ENCODE measurements at regions not wholly inside any gene's neighbourhood (a gene's known extent, or its start where the extent isn't known, plus 50 kb on each side); places are given as distances from the start of the nearest gene placed in this dataset.
"Not testable (repeated sequence)": the region's sequence is repeated elsewhere in the genome, so short reads cannot be mapped to it uniquely, and the experiment has no call there.

DNA sequence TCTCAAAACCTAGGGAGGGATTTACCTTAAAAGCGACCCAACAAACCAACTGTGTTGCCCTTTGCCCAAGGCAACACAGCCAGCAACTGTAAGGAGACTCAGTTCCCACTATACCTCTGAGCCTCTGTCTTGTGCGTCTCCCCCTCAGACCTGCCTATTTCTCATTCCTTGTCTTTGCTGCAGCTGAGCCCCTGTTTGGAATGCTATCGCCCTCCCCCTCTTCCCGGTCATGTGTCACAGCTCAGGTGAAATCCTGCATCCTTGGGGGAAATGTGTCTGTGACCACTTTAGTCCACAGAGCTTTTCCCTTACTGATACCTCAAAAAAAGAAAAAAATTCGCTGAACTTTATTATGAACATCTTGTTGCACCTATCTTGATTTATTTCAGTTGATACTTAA is 52.0 kb upstream of the LRIG1 start:
- Histone ChIP-seq H3K4me3 (ENCODE audit: low read length) (no peak overlapping the region), H3K9me3 (ENCODE audit: control insufficient read depth, low read length) (no peaks in the 10 kb centered on the region), H3K27ac (ENCODE audit: low read length) (no peak overlapping the region), H3K4me1 (ENCODE audit: control insufficient read depth, insufficient read depth, low read length) (no peaks in the 10 kb centered on the region), H3K27me3 (ENCODE audit: control insufficient read depth, insufficient read depth) (no peaks in the 10 kb centered on the region)
- intact Hi-C loops (cut with DNase I) = no loop called here
- DNase-seq (no peak), ATAC-seq (no peak)
- WGBS = 92% methylated on average over 5 of the region's 5 CpGs

DNA sequence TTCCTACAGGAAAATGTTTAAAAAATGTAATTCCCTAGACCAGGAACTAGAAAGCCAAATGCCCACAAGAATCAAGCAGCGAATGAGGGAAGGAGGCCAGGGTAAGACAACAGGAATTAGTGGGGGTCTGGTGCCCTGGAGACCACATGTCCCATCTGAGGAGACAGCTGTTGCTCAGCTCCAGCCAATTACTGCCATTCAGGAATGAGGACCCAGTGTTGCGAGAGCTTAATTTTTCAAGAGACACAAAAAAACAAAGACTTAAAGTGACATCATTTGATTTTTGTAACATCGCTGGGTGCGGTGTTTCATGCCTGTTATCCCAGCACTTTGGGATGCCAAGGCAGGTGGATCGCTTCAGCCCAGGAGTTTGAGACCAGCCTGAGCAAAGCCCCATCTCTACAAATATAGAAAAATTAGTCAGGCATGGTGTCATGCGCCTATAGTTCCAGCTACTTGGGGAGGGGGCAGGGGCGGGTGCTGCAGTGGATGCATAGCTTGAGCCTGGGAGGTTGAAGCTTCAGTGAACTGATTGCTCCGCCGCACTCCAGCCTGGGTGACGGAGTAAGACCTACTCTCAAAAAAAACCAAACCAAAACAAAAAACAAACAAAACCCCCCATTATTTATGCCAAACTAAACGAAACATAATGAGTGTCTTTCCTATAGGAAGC is 52.8 kb upstream of the LRIG1 start:
- DNase-seq (no peak), ATAC-seq (no peak)
- WGBS = 93% methylated on average over 11 of the region's 11 CpGs
- Histone ChIP-seq H3K4me1 (ENCODE audit: control insufficient read depth, insufficient read depth, low read length) (no peaks in the 10 kb centered on the region), H3K4me3 (ENCODE audit: low read length) (no peak overlapping the region), H3K27ac (ENCODE audit: low read length) (no peak overlapping the region), H3K9me3 (ENCODE audit: control insufficient read depth, low read length) (no peaks in the 10 kb centered on the region), H3K27me3 (ENCODE audit: control insufficient read depth, insufficient read depth) (no peaks in the 10 kb centered on the region)
- intact Hi-C loops (cut with DNase I) = no loop called here

DNA sequence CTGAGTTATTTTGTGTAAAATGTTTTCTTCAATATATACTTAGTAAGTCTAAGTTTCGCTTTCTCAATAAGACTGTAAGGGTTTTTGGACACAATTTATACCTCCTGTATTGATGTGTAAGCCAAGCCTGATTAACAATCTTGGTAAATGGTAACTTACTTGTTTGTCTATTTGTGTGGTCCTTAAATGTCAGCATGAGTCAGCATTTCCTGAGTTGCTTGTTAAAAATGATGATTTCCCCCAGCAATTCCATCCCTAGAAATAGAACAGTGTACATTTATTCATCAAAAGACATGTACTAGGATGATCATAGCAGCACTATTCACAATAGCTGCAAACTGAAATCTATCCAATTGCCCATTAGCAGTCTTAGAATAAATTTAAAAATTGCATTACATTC is 53.4 kb upstream of the LRIG1 start:
- Histone ChIP-seq H3K9me3 (ENCODE audit: control insufficient read depth, low read length) (no peaks in the 10 kb centered on the region), H3K4me3 (ENCODE audit: low read length) (no peak overlapping the region), H3K27ac (ENCODE audit: low read length) (no peak overlapping the region), H3K4me1 (ENCODE audit: control insufficient read depth, insufficient read depth, low read length) (no peaks in the 10 kb centered on the region), H3K27me3 (ENCODE audit: control insufficient read depth, insufficient read depth) (no peaks in the 10 kb centered on the region)
- DNase-seq (no peak), ATAC-seq (no peak)
- intact Hi-C loops (cut with DNase I) = no loop called here
- 93% methylated on average over 1 of the region's 1 CpG for WGBS

DNA sequence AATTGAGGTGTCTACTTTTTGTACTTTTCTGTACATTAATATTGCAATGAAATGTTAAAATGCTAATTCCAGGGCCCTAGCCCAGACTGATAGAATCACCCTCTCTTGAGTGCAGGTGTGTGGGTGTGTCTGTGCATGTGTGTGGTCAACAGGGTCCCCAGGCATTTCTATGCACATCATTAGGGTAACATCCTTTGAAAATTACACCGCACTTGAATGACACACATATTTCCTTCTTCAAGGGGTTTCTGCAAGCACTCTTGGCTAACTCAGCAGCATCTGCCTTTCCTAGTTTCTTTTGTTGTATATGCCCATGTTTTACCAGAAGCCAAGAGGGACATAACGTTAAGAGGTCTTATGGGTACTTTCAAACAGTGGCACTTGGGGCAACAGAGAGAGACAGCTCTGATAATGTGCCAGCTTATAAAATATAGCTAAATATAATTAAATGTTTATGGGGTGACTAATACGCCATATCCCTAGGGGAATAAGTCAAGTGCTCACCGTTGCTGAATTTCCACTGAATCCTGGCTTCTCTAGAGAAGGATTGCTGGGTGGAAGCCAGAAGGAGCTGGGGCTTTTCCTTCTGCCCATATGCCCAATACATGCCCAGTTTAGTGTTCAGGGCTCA is 54.5 kb upstream of the LRIG1 start:
- H3K4me1 ChIP-seq (ENCODE audit: control insufficient read depth, insufficient read depth, low read length) = no peaks in the 10 kb centered on the region
- no peak overlapping the region for H3K4me3 ChIP-seq (ENCODE audit: low read length)
- WGBS = 67% methylated on average over 4 of the region's 4 CpGs
- no peaks in the 10 kb centered on the region for H3K9me3 ChIP-seq (ENCODE audit: control insufficient read depth, low read length)
- no peak for ATAC-seq
- H3K27ac ChIP-seq (ENCODE audit: low read length) = no peak overlapping the region
- intact Hi-C loops (cut with DNase I) = no loop called here
- no peaks in the 10 kb centered on the region for H3K27me3 ChIP-seq (ENCODE audit: control insufficient read depth, insufficient read depth)
- DNase-seq = no peak

DNA sequence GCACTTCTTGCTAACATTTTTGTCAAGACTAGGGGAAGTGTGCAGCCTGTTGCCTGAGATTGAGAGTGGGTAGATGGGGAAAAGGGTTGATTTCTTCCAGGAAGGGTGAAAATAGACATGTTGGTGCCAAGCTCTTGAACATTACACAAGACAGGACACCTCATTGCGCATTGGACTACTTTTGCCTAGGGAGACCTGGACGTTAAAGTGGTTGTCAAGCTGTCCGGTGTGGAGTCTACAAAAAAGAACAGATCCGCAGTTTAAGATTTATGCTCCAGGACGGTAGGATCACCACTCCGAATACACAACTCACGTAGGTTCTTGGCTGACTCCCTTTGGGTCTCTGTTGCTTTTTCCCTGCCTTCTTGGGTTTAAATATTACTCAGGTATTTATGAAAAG is 56.3 kb upstream of the LRIG1 start:
- 92% methylated on average over 7 of the region's 7 CpGs for WGBS
- Histone ChIP-seq H3K27ac (ENCODE audit: low read length) (no peak overlapping the region), H3K4me3 (ENCODE audit: low read length) (no peak overlapping the region), H3K4me1 (ENCODE audit: control insufficient read depth, insufficient read depth, low read length) (no peaks in the 10 kb centered on the region), H3K27me3 (ENCODE audit: control insufficient read depth, insufficient read depth) (no peaks in the 10 kb centered on the region), H3K9me3 (ENCODE audit: control insufficient read depth, low read length) (no peaks in the 10 kb centered on the region)
- intact Hi-C loops (cut with DNase I) = no loop called here
- no peak for ATAC-seq
- no peak for DNase-seq

DNA sequence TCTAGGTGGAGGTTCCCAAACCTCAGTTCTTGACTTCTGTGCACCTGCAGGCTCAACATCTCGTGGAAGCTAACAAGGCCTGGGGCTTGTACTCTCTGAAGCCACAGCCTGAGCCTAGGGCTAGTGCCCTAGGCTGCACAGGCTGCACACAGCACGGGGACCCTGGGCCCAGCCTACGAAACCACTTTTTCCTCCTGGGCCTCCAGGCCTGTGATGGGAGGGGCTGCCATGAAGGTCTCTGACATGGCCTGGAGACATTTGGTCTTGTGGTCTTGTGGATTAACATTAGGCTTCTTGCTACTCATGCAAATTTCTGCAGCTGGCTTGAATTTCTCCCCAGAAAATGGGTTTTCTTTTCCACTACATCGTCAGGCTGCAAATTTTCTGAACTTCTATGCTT is 59.1 kb upstream of the LRIG1 start:
- 93% methylated on average over 4 of the region's 4 CpGs for WGBS
- H3K27me3 ChIP-seq (ENCODE audit: control insufficient read depth, insufficient read depth); ATAC-seq; intact Hi-C loops (cut with DNase I); H3K9me3 ChIP-seq (ENCODE audit: control insufficient read depth, low read length); H3K27ac ChIP-seq (ENCODE audit: low read length); H3K4me1 ChIP-seq (ENCODE audit: control insufficient read depth, insufficient read depth, low read length); DNase-seq; H3K4me3 ChIP-seq (ENCODE audit: low read length): not testable (repeated sequence)

DNA sequence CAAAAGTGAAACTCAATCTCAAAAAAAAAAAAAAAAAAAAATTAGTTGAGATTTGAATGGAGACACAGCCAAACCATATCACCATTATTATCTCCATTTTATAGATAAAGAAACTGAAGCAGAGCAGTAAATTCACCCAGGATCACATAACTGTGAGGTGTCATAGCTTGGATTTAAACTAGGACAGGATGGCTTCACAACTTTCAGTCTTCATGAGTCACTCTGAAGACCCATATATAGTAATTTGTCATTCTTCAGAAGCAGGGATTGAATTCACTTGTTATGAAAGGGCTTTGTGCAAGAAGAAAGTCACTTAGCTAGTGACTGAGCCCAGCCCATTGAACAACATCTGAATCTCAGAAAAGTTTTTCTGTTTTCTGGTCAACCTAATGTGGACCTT is 60.5 kb upstream of the LRIG1 start:
- no peak for ATAC-seq
- no peaks in the 10 kb centered on the region for H3K4me1 ChIP-seq (ENCODE audit: control insufficient read depth, insufficient read depth, low read length)
- intact Hi-C loops (cut with DNase I) = no loop called here
- DNase-seq = no peak
- H3K4me3 ChIP-seq (ENCODE audit: low read length) = no peak overlapping the region
- no peaks in the 10 kb centered on the region for H3K9me3 ChIP-seq (ENCODE audit: control insufficient read depth, low read length)
- H3K27ac ChIP-seq (ENCODE audit: low read length) = no peak overlapping the region
- H3K27me3 ChIP-seq (ENCODE audit: control insufficient read depth, insufficient read depth) = no peaks in the 10 kb centered on the region

DNA sequence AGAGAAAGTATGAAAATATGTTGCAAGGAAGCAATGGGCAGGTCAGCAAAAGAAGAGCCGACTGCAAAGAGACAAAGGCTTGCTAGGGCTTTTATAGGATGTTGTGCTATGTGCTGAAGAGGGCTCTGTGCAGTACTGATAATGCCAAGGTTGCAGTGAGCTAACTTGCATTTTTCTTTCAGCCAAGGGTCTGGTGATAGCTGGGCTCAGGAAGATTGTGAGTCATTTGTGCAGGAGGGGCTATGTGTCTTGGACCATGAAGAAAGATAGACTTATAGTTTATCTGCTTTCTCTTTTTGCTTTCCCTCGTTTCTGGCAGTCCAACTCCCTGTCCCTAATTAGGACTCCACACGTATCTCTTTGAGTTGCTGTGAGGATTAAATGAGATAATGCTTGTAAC is 64.5 kb upstream of the LRIG1 start:
- WGBS = 40% methylated on average over 3 of the region's 3 CpGs
- Histone ChIP-seq H3K27me3 (ENCODE audit: control insufficient read depth, insufficient read depth) (no peaks in the 10 kb centered on the region), H3K4me3 (ENCODE audit: low read length) (no peak overlapping the region), H3K4me1 (ENCODE audit: control insufficient read depth, insufficient read depth, low read length) (no peaks in the 10 kb centered on the region), H3K9me3 (ENCODE audit: control insufficient read depth, low read length) (no peaks in the 10 kb centered on the region), H3K27ac (ENCODE audit: low read length) (no peak overlapping the region)
- intact Hi-C loops (cut with DNase I) = no loop called here
- ATAC-seq (no peak), DNase-seq (no peak)

DNA sequence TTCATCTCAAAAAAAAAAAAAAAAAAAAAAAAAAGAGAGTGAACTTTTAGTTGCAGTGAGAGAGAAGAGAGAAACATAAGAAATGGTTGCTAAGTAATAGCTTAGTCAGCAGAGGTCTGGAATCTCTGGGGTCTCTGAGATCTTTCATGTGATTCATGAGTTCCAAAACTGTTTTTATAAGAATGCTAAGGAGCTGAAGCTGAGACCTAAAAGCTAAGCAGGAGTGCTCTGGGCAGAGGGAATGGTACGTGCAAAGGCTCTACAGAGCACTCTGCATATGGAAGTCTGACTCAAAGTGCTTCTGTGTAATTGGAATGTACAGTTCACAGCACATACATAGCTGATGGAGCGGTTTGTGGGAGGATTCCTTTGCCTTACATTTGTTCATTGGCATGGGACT is 66.3 kb upstream of the LRIG1 start:
- H3K4me1 ChIP-seq (ENCODE audit: control insufficient read depth, insufficient read depth, low read length) = no peaks in the 10 kb centered on the region
- ATAC-seq (no peak), DNase-seq (no peak)
- intact Hi-C loops (cut with DNase I) = no loop called here
- no peak overlapping the region for H3K27ac ChIP-seq (ENCODE audit: low read length)
- 89% methylated on average over 2 of the region's 2 CpGs for WGBS
- H3K9me3 ChIP-seq (ENCODE audit: control insufficient read depth, low read length) = no peaks in the 10 kb centered on the region
- H3K4me3 ChIP-seq (ENCODE audit: low read length) = no peak overlapping the region
- no peaks in the 10 kb centered on the region for H3K27me3 ChIP-seq (ENCODE audit: control insufficient read depth, insufficient read depth)

DNA sequence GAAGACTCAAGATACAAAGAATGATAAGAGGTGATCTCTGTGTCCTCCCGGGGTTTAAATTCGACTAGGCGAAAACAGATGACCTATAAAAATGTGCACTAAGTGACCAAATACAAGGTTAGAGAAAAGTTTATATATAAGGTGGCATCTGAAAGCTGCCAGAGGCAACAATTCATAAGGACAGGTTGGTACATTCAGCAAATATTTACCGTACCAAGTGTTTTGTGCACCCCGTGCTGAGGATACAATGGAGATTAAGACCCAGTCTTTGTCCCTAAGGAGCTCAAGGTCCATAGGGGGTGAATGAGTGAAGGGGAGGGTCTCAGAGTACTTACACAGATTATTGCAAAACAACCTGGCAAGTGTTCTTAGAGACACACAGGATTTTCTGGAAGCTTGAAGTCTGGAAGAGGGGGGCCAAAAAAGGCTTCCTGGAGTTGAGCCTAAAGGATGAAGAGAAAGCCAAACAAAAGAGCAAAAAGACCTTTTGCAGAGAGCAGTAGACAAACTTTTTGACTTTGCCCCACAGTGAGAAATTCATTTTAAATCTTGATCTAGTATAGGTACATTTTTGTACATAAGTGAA is 71.4 kb upstream of the LRIG1 start:
- Histone ChIP-seq H3K4me1 (ENCODE audit: control insufficient read depth, insufficient read depth, low read length) (no peaks in the 10 kb centered on the region), H3K27me3 (ENCODE audit: control insufficient read depth, insufficient read depth) (no peaks in the 10 kb centered on the region), H3K9me3 (ENCODE audit: control insufficient read depth, low read length) (no peaks in the 10 kb centered on the region), H3K27ac (ENCODE audit: low read length) (no peak overlapping the region), H3K4me3 (ENCODE audit: low read length) (no peak overlapping the region)
- intact Hi-C loops (cut with DNase I) = no loop called here
- ATAC-seq = no peak
- WGBS = 68% methylated on average over 5 of the region's 5 CpGs
- no peak for DNase-seq

DNA sequence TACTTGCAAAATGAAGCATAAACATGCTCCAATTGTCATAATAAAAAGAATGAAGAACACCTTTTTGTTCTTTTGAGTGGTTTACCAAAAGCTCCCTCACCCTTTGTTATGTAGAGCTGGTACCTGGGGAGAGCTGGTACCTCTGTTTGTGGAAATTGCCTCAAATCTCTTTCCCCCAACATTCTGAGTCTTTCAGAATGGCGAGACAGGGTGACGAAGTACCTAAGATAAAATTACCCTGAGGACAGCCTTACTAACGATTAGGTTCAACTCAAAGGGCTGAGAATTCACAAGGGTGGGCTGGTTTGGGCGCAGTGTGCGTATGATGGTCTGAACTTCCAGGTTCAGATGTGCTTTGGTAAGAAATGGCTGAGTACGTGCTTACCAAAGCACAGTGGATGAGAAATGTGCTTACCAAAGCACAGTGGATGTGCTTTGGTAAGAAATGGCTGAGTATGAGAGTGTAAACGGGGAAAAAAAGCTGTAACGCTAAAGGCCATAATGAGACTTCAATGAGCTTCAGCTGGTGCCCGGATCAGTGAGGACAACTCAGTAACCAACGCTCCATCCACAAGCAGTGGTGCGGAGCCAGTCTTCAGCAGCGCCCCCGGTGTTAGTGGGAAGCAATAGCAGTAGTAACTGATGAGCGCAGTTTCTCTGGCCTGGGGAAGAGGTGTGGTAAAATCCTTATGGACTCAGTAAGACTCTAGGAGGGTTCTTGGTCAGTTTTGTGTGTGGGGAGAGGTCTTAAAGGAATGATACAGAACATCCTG is 72.3 kb upstream of the LRIG1 start:
- H3K27ac ChIP-seq (ENCODE audit: low read length) = no peak overlapping the region
- WGBS = 64% methylated on average over 14 of the region's 14 CpGs
- H3K27me3 ChIP-seq (ENCODE audit: control insufficient read depth, insufficient read depth) = no peaks in the 10 kb centered on the region
- H3K4me1 ChIP-seq (ENCODE audit: control insufficient read depth, insufficient read depth, low read length) = no peaks in the 10 kb centered on the region
- intact Hi-C loops (cut with DNase I) = no loop called here
- no peaks in the 10 kb centered on the region for H3K9me3 ChIP-seq (ENCODE audit: control insufficient read depth, low read length)
- ATAC-seq (no peak), DNase-seq (no peak)
- H3K4me3 ChIP-seq (ENCODE audit: low read length) = no peak overlapping the region

Data from right cardiac atrium (tissue), 5 donors.